ENCODE measurements at regions not wholly inside any gene's neighbourhood (a gene's known extent, or its start where the extent isn't known, plus 50 kb on each side); places are given as distances from the start of the nearest gene placed in this dataset.

- no peak for DNase-seq
Measured at GRCh38 chr2:64221935-64222334, 77.7 kb upstream of the PELI1 start.

GRCh38 chr2:64222351-64222750 lies 78.1 kb upstream of the PELI1 start:
- DNase-seq, result no peak

DNA sequence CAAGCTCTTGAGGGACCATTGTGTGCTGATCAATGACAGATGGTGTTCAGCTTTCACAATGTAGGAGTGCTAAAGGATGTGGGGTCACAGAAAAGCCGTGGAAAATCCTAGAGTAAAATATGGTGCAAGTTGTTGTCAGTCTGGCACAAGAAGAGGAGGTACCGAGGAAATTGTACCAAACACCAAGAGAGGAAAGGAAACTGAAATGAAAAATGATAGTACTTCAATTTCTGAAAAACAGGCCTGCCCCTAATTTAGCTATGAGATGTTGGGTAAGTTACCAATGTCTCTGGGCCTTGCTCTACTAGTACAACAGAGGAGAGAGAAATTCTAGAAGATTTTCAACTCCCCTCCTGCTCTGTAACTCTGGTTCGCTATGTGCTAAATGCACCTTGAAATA lies 78.8 kb upstream of the PELI1 start:
- no peak for DNase-seq

GRCh38 chr2:64225491-64225890 lies 81.3 kb upstream of the PELI1 start:
- DNase-seq, result no peak

- DNase-seq, result no peak
Measured at GRCh38 chr2:64226611-64227010, 82.4 kb upstream of the PELI1 start.

GRCh38 chr2:64227603-64228125 lies 83.4 kb upstream of the PELI1 start:
- DNase-seq, result no peak

DNA sequence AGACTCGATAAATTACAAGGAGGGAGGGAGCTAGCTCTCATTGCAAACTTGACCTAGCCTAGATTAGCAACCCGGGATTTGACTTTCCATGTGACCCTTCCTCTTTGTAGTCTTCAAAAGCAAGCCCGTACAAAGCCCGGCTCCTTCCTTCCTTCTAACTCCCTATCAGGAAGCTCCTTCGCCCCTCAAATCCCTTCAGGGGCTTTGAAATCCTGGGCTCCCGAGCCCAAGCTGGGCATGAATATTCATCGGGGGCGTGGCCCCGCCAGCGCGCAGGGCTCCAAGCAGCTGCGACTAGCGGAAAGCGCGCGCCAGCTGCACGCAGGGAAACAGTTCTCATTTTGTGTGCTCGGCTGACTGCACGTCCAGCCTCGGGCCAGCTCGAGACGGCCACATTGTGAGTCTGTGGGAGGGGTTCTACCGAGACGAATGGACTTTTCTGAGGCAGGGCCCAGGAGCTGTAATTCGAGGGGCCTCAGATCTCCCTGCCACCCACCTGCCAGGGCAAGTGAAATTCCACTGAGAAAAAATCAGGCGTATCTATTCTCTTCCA lies 84.0 kb upstream of the PELI1 start:
- peak; percentile 90 for DNase-seq

DNA sequence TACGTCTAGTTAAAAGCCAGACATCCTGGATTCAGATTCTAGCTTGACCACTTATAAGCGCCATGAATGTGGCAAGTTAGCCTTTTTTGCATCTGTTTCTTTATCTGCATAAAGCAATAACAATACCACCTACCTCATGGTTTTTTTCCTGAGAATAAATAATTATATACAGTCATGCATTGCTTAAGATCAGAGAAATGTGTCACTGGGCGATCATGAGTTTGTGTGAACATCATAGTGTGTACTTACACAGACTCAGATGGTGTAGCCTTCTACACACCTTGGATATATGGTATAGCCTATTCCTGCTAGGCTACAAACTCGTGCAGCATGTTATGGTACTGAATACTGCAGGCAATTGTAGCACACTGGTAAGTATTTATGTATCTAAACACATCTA lies 84.7 kb upstream of the PELI1 start:
- DNase-seq, result no peak

- DNase-seq, result no peak
Measured at GRCh38 chr2:64230540-64230939, 86.3 kb upstream of the PELI1 start.

DNA sequence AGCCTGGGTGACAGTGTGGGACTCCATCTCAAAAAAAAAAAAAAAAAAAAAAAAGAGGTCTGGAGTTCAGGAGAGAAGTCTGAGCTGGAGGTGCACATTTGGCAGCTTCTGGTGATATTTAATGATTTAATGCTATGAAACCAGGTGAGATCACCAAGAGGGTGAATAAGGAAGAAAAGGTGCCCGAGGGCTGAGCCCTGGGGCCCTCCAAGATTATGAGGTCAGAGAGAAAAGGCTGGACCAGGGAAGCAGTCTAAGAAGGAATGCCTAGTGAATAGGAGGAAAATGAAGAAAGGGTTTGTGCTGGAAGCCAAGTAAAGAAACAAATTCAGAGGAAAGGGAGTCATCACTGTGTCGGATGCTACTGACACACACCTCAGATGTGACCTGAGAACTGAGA lies 88.0 kb upstream of the PELI1 start:
- no peak for DNase-seq

- DNase-seq, result no peak
Measured at GRCh38 chr2:64233376-64233922, 89.2 kb upstream of the PELI1 start.

GRCh38 chr2:64234150-64234549 lies 89.9 kb upstream of the PELI1 start:
- DNase-seq, result no peak

- no peak for DNase-seq
Measured at GRCh38 chr2:64234785-64235184, 90.6 kb upstream of the PELI1 start.

DNA sequence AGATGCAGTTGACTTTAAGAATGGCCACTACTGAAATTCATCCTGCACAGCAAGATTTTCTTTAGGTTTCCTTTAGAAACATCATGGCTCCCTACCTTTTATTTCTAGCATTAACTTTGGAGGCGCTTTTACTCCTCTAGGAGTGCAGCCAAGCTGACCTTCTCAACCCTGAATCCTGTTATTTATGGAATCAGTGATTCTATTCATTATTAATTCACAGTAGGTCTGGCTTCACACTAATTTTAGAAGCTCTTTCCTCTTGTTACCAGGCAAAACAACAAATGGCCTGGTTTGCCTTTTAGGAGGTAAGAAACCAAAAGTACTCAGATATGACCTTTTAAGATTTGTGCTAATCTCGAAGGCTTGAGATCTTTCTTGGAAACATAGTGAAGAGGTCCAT lies 93.0 kb upstream of the PELI1 start:
- no peak for DNase-seq

GRCh38 chr2:64238799-64239198 lies 94.6 kb upstream of the PELI1 start:
- DNase-seq, result no peak

GRCh38 chr2:64243081-64244036 lies 99.1 kb upstream of the PELI1 start:
- DNase-seq, result no peak

- DNase-seq, result no peak
Measured at GRCh38 chr2:64244037-64244416, 99.8 kb upstream of the PELI1 start.

- DNase-seq, result no peak
Measured at GRCh38 chr2:64245631-64246030, 101.4 kb upstream of the PELI1 start.

GRCh38 chr2:64246962-64247361 lies 102.7 kb upstream of the PELI1 start:
- no peak for DNase-seq

DNA sequence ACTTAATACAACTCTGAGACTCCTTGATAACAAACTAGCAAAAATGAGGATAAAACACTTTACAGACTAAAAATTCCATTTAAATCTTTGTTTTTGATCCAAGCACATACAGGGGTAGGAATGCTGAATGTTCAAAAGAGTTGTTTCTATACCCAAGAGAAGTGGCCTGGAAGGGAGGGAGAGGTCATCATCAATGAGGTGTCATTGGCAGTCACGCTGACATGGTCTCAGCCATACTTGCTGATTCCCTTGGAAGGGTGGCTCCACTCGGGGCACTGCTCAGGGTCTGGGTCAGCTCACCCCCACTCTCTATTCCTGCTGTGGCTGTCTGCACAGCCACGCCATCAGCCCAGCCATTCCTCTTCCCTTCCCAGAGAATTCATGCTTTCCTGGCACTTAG lies 105.2 kb upstream of the PELI1 start:
- no peak for DNase-seq

DNA sequence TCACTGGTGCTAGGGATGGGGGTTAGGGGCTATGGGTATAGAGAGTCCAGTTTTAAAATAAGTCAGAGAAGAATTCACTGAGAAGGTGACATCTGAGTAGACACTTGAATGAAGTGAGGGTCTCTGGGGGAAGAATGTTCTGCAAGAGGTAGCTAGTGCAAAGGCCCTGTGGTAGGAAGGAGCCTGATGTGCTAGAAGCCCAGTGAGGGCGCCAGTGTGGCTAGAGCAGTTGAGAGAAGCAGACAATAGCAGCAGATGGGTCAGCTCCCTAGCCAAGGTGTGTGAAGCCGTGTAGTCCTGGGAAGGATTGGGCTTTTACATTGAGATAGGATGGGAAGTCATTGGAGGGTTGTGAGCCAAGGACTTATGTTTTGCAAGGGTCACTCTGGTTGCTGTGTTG lies 105.8 kb upstream of the PELI1 start:
- DNase-seq, result no peak

- DNase-seq, result no peak
Measured at GRCh38 chr2:64250751-64251423, 106.7 kb upstream of the PELI1 start.
